22Rv1 (cell line): ENCODE measurements at regions not wholly inside any gene's neighbourhood (a gene's known extent, or its start where the extent isn't known, plus 50 kb on each side); places are given as distances from the start of the nearest gene placed in this dataset.

Experiments
- ZFX ChIP-seq: fragments of 450-650 bp; IDR thresholded peaks from 2 replicates; pipeline ENCODE4 v1.6.1; 2017; ENCODE audit warnings: antibody characterized with exemption, borderline replicate concordance
- TF ChIP-seq, protein P1 (sequence below): fragments of 450-650 bp; IDR thresholded peaks from 2 replicates; pipeline ENCODE4 v1.5.1; 2017; ENCODE audit warnings: mild to moderate bottlenecking

GRCh38 chr9:90037146-90037797, 432.5 kb downstream of the GADD45G start:
- TF ChIP-seq, protein P1, sequence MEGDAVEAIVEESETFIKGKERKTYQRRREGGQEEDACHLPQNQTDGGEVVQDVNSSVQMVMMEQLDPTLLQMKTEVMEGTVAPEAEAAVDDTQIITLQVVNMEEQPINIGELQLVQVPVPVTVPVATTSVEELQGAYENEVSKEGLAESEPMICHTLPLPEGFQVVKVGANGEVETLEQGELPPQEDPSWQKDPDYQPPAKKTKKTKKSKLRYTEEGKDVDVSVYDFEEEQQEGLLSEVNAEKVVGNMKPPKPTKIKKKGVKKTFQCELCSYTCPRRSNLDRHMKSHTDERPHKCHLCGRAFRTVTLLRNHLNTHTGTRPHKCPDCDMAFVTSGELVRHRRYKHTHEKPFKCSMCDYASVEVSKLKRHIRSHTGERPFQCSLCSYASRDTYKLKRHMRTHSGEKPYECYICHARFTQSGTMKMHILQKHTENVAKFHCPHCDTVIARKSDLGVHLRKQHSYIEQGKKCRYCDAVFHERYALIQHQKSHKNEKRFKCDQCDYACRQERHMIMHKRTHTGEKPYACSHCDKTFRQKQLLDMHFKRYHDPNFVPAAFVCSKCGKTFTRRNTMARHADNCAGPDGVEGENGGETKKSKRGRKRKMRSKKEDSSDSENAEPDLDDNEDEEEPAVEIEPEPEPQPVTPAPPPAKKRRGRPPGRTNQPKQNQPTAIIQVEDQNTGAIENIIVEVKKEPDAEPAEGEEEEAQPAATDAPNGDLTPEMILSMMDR = no peak
- no peak for TF ChIP-seq ZFX
